ENCODE measurements at regions not wholly inside any gene's neighbourhood (a gene's known extent, or its start where the extent isn't known, plus 50 kb on each side); places are given as distances from the start of the nearest gene placed in this dataset.

GRCh38 chr12:130216031-130216430, 53.8 kb downstream of the FZD10 start:
- ChIA-PET CTCF (no interaction called here), POLR2A (no interaction called here)
- TF ChIP-seq CTCF (IDR thresholded peaks at IDR 0.05; ENCODE audit: insufficient read depth, low read length, missing control alignments) = no peak
- no peak overlapping the region for H3K4me3 ChIP-seq (ENCODE audit: low read depth, low read length)
- DNase-seq (ENCODE audit: low read depth, low spot score) = no peak

- H3K4me3 ChIP-seq (ENCODE audit: low read depth, low read length) = no peak overlapping the region
- POLR2A ChIA-PET = no interaction called here
- no peak for TF ChIP-seq CTCF (IDR thresholded peaks at IDR 0.05; ENCODE audit: insufficient read depth, low read length, missing control alignments)
- no peak for DNase-seq (ENCODE audit: low read depth, low spot score)
- CTCF ChIA-PET = no interaction called here
Measured at GRCh38 chr12:130218682-130219081, 56.4 kb downstream of the FZD10 start.

- ChIA-PET CTCF (no interaction called here), POLR2A (no interaction called here)
- TF ChIP-seq CTCF (IDR thresholded peaks at IDR 0.05; ENCODE audit: insufficient read depth, low read length, missing control alignments) = no peak
- DNase-seq (ENCODE audit: low read depth, low spot score) = no peak
- no peak overlapping the region for H3K4me3 ChIP-seq (ENCODE audit: low read depth, low read length)
Measured at GRCh38 chr12:130219929-130220705, 57.9 kb downstream of the FZD10 start.

GRCh38 chr12:130220706-130221100, 58.4 kb downstream of the FZD10 start:
- ChIA-PET CTCF (no interaction called here), POLR2A (no interaction called here)
- TF ChIP-seq CTCF (IDR thresholded peaks at IDR 0.05; ENCODE audit: insufficient read depth, low read length, missing control alignments) = no peak
- H3K4me3 ChIP-seq (ENCODE audit: low read depth, low read length) = no peak overlapping the region
- no peak for DNase-seq (ENCODE audit: low read depth, low spot score)

GRCh38 chr12:130222519-130223218, 60.4 kb downstream of the FZD10 start:
- CTCF ChIA-PET = no interaction called here
- no peak for TF ChIP-seq CTCF (IDR thresholded peaks at IDR 0.05; ENCODE audit: insufficient read depth, low read length, missing control alignments)
- H3K4me3 ChIP-seq (ENCODE audit: low read depth, low read length) = no peak overlapping the region
- POLR2A ChIA-PET = no interaction called here
- DNase-seq (ENCODE audit: low read depth, low spot score) = no peak

GRCh38 chr12:130223767-130224244, 61.5 kb downstream of the FZD10 start:
- DNase-seq (ENCODE audit: low read depth, low spot score) = no peak
- no peak overlapping the region for H3K4me3 ChIP-seq (ENCODE audit: low read depth, low read length)
- TF ChIP-seq CTCF (IDR thresholded peaks at IDR 0.05; ENCODE audit: insufficient read depth, low read length, missing control alignments) = no peak
- ChIA-PET POLR2A (no interaction called here), CTCF (no interaction called here)
